Heart left ventricle (tissue), 13 donors: ENCODE measurements at regions not wholly inside any gene's neighbourhood (a gene's known extent, or its start where the extent isn't known, plus 50 kb on each side); places are given as distances from the start of the nearest gene placed in this dataset.

Source experiments
- CTCF ChIP-seq, 12 donors: fragments of 200-600 bp; sonication (generic) in 4 of 12; IDR thresholded peaks; one replicate each; pipeline versions ENCODE4 v1.5.0 to v1.8.0; 2018 to 2022; ENCODE audit warnings: antibody characterized with exemption in 12 of 12, mild to moderate bottlenecking in 5 of 12
- POLR2A ChIP-seq, 2 donors: fragments of 450-650 bp; IDR thresholded peaks; one replicate each; pipeline ENCODE4 v1.6.1; 2017; ENCODE audit warnings: antibody characterized with exemption in 2 of 2, mild to moderate bottlenecking in 2 of 2, moderate library complexity in 2 of 2
- donor health status: ischemic (EF 13 %, LVEDD 7.1; RV severe dilation, severe dysfunction).
- donor health status: DM: no; HTN: yes; CAD: no.
- donor health status: DM: no; HTN: no; CAD: no.
- donor health status: ischemic (EF 25% LVEDD 6.9; RV normal size, moderate dysfunction).
- donor health status: ischemic (EF 25% LVEDD 5.7; RV mildly dilated, moderate dysfunction).
- donor health status: ischemic (EF 35%, LVEDD 5.7; RV mildly dilated, moderate dysfunction).
- donor health status: nonischemic (EF 11% LVEDD 7.7; RV severe dilation, severe dysfunction).
- donor health status: DM: yes; HTN: yes; CAD: no.
- donor health status: PGD.
- donor health status: ischemic (EF 29% LVEDD 5.4; RV normal size, mild dysfunction).
- donor health status: nonischemic (EF 23%, LVEDD 6.1; RV moderate dilation, normal function).

DNA sequence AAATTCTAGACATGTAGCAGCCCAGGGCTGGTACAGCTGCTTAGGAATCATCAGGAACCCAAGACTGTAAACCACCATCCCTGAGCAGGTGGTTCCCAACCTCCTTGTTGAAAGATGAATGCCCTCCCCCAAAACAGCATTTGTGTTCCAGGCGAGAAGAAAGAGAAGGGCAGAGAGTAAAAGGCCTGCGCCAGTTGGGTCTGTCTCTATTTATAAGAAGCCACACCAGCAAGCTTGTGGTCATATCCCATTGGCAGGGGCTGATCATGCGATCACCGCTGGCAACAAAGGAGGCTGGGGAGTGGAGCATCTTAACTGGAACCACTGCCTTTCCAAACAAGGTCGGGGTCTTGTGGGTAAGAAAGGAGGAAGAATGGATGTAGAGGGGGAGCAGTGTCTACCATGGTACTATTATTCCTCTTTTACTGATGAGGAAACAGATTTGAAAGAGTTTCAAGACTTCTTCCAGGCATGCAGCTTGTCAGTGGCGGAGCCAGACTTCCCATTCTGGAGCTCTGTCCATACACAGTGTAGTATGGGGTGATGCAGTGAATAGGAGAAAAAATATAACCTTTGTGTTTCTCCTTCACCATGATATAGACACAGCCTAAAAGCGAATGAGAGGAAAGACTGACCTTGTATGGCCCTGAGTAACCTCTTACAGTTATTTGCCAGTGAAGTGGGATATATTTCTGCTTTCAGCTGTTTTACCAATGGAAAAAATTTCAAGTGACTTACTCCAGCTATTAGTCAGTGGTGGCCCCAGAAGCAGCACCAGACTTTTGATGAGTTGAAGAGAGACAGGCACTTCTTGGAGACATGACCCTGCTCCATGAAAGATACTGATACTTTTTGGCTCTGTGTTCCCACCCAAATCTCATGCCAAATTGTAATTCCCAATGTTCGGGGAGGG, 222.6 kb downstream of the ABHD5 start:
- TF ChIP-seq CTCF (IDR thresholded peaks at IDR 0.05) = no peak
- no peak for TF ChIP-seq POLR2A (IDR thresholded peaks at IDR 0.05)
